ENCODE measurements at regions not wholly inside any gene's neighbourhood (a gene's known extent, or its start where the extent isn't known, plus 50 kb on each side); places are given as distances from the start of the nearest gene placed in this dataset.

DNA sequence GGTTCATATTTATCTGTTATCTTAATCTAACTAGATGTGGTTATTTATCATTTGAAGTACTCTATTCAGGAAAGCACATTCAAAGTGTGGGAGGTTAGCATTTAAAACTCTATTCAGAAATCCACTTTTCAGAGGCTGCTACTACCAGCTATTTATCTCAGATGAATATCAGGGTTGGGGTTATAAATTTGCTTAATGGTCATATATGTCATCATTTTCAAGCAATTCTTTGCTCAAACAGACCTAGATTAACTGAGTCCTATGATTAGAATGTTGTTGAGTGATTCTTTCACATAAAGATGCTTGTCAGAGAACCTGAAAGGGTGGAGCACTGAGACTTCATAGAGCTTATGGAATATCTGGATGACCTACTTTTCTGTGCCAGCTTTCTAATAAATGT, 436.9 kb upstream of the TGFBR2 start:
- no peak overlapping the region for H3K4me3 ChIP-seq
- H3K27ac ChIP-seq, result no peak overlapping the region
- H3K9me3 ChIP-seq, result no peaks in the 10 kb centered on the region
- TF ChIP-seq, protein P1, sequence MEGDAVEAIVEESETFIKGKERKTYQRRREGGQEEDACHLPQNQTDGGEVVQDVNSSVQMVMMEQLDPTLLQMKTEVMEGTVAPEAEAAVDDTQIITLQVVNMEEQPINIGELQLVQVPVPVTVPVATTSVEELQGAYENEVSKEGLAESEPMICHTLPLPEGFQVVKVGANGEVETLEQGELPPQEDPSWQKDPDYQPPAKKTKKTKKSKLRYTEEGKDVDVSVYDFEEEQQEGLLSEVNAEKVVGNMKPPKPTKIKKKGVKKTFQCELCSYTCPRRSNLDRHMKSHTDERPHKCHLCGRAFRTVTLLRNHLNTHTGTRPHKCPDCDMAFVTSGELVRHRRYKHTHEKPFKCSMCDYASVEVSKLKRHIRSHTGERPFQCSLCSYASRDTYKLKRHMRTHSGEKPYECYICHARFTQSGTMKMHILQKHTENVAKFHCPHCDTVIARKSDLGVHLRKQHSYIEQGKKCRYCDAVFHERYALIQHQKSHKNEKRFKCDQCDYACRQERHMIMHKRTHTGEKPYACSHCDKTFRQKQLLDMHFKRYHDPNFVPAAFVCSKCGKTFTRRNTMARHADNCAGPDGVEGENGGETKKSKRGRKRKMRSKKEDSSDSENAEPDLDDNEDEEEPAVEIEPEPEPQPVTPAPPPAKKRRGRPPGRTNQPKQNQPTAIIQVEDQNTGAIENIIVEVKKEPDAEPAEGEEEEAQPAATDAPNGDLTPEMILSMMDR (IDR thresholded peaks at IDR 0.05), result no peak
- no peak for TF ChIP-seq POLR2A (IDR thresholded peaks at IDR 0.05)
- DNase-seq, result no peak
- intact Hi-C loops (cut with DNase I), result no loop called here
- peaks cover 0 to 13% (median 5%) of the 10 kb centered on the region in 4 donors for H3K4me1 ChIP-seq
- no peak for ATAC-seq
- H3K27me3 ChIP-seq, result no peaks in the 10 kb centered on the region
- H3K36me3 ChIP-seq, result no peaks in the 10 kb centered on the region

DNA sequence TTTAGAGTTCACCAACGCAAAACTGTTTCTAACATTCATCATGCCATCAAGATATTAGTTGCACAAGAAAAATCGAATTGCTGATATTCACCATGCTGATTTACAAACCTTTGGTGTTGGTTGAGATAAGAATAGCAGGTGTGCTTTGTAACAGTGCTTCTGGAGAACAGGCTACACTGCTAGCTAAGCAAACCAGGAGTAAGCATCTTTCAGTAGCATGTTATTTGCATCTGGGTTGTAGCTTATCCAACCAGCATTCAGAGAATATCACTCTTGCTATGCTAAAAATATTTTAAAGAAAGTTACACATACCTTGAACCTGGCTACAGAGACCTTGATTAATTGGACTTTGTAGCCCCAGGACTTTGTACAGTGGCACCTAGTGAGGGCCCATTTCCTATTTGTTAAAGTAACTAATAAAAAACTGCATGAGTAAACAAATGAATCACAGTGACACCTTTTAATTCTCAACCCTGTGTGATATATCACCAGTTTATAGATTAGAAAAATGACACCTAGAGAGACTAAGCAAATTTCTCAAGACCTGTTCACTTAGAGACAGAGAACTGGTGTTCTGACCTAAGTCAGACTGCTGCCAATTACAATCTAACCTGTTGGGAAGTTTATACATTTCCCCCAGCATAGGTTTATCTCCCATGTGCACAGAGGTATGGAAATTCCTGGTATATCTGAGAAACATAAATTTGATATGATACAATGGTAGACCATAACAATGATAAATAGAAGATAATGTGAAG, 435.5 kb upstream of the TGFBR2 start:
- no peaks in the 10 kb centered on the region for H3K36me3 ChIP-seq
- H3K4me1 ChIP-seq, result peaks cover 0 to 13% (median 5%) of the 10 kb centered on the region in 4 donors
- H3K9me3 ChIP-seq, result no peaks in the 10 kb centered on the region
- no peak for DNase-seq
- TF ChIP-seq, protein P1 (IDR thresholded peaks at IDR 0.05), result no peak
- TF ChIP-seq POLR2A (IDR thresholded peaks at IDR 0.05), result no peak
- no peak overlapping the region for H3K27ac ChIP-seq
- ATAC-seq, result peak; percentile 45 to 91 (median 74)
- intact Hi-C loops (cut with DNase I), result no loop called here
- no peak overlapping the region for H3K4me3 ChIP-seq
- no peaks in the 10 kb centered on the region for H3K27me3 ChIP-seq
- 25% methylated on average over 2 of the region's 2 CpGs for WGBS (ENCODE audit: insufficient coverage, low coverage, low lambda C conversion rate, missing lambda C conversion rate)

DNA sequence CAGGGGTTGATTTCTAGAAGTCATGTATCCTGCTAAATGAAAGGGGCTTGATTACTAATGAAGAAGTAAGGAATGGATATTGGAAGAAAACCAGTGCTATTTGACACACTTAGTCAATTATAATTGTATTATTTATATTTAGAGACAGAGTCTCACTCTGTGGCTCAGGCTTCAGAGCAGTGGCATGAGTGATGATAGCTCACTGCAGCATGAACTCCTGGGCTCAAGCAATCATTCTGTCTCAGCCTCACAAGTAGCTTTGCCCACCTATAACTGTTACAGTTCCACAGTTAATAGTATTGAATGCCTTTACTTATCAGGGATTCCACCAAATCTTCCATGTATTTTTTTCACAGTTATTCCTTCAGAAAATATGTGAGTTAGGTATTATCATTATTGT, 432.0 kb upstream of the TGFBR2 start:
- H3K4me1 ChIP-seq, result peaks cover 0 to 13% (median 5%) of the 10 kb centered on the region in 4 donors
- H3K27ac ChIP-seq, result no peak overlapping the region
- H3K27me3 ChIP-seq, result no peaks in the 10 kb centered on the region
- intact Hi-C loops (cut with DNase I), result no loop called here
- no peaks in the 10 kb centered on the region for H3K9me3 ChIP-seq
- H3K4me3 ChIP-seq, result no peak overlapping the region
- DNase-seq (no peak), ATAC-seq (no peak)
- no peak for TF ChIP-seq POLR2A (IDR thresholded peaks at IDR 0.05)
- TF ChIP-seq, protein P1 (IDR thresholded peaks at IDR 0.05), result no peak
- H3K36me3 ChIP-seq, result no peaks in the 10 kb centered on the region

DNA sequence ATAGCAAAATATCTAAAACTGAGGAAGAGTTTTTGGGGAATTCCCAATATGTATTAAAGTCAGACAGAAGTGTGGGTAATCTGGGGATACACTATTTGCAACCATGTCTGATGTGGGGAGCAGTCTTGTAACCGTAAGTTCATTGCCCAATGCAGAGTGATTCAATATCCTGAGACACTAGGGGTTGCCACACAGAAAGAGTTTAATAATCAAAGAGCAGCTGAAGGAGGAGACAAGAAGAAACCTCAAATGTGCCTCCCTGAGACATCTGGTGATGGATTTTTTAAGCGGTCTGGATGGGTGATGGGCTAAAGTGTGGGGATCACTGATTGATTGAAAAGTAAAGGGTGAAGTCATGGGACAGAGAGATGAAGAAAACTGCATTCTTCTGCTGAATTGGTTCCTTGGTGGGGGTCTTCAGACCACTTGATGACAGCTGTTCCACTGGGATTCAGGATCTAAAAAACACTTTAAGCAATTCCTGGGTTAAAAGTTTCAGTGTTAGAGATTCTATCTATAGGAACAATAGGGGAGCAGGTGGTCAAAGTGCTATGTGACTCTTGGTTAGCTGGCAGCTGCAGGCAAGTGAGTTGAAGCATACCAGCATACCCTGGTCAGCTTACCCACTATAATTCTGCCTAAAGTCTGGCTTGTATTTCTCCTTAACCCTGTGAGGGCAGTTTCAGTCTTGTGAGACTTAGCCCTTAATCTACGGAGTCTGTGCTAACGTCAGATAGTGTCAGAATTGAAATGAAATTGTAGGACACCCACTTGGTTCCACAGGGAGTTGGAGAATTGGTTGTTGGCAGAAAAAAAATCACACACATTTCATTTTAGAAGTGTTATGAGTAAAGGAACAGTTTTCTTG, 425.9 kb upstream of the TGFBR2 start:
- ATAC-seq, result no peak
- Histone ChIP-seq H3K4me1 (no peaks in the 10 kb centered on the region), H3K27me3 (no peaks in the 10 kb centered on the region), H3K36me3 (no peaks in the 10 kb centered on the region), H3K4me3 (no peak overlapping the region), H3K9me3 (no peaks in the 10 kb centered on the region), H3K27ac (no peak overlapping the region)
- DNase-seq, result no peak
- TF ChIP-seq, protein P1 (IDR thresholded peaks at IDR 0.05), result no peak
- no peak for TF ChIP-seq POLR2A (IDR thresholded peaks at IDR 0.05)
- WGBS (ENCODE audit: insufficient coverage, low coverage, low lambda C conversion rate, missing lambda C conversion rate), result 44% methylated on average over 3 of the region's 4 CpGs
- intact Hi-C loops (cut with DNase I), result no loop called here
